ENCODE measurements at regions not wholly inside any gene's neighbourhood (a gene's known extent, or its start where the extent isn't known, plus 50 kb on each side); places are given as distances from the start of the nearest gene placed in this dataset.

- TF ChIP-seq CHD7 (IDR thresholded peaks at IDR 0.05; ENCODE audit: insufficient replicate concordance, low read length) (no peak), CTBP2 (IDR thresholded peaks at IDR 0.05; ENCODE audit: borderline replicate concordance, insufficient read depth, insufficient read length, low read length) (no peak), PHF8 (conservative IDR thresholded peaks at IDR 0.05; ENCODE audit: low read depth, low read length) (no peak), ASH2L (IDR thresholded peaks at IDR 0.05; ENCODE audit: low read length) (no peak), FOSL1 (IDR thresholded peaks at IDR 0.05; ENCODE audit: insufficient read depth, low read depth, low read length) (no peak), ZNF274 (IDR thresholded peaks at IDR 0.05; ENCODE audit: borderline replicate concordance, extremely low read depth, low read length) (no peak), YY1 (IDR thresholded peaks at IDR 0.05; ENCODE audit: low read depth, low read length) (no peak), USF2 (IDR thresholded peaks at IDR 0.05; ENCODE audit: low read length) (no peak), TEAD4 (IDR thresholded peaks at IDR 0.05; ENCODE audit: low read depth, low read length) (no peak)
These were observed 321.9 kb upstream of the RASGRP1 start (continued) for GRCh38 chr15:38886315-38887163.
